Heart left ventricle (tissue), 16 donors: ENCODE measurements at regions not wholly inside any gene's neighbourhood (a gene's known extent, or its start where the extent isn't known, plus 50 kb on each side); places are given as distances from the start of the nearest gene placed in this dataset.

Experiments used
- ATAC-seq, 4 donors: fragments of 200-7000 bp; cut with Tn5 transposase; one replicate each; pipeline ENCODE4 v1.9.1; 2020 to 2022; ENCODE audit warnings: moderate library complexity in 4 of 4, mild to moderate bottlenecking in 3 of 4, moderate number of reproducible peaks in 1 of 4
- DNase-seq, 5 donors: peaks; one replicate each; pipeline ENCODE4 v3.0.0-alpha.2; 2020
- H3K27ac ChIP-seq, 12 donors: fragments of 200-600 bp; sonication (generic) in 4 of 12; one replicate each; pipeline versions ENCODE4 v1.5.0 to v1.8.0; 2016 to 2022; ENCODE audit warnings: mild to moderate bottlenecking in 2 of 12
- H3K27me3 ChIP-seq, 9 donors: fragments of 200-600 bp; sonication (generic) in 2 of 9; one replicate each; pipeline versions ENCODE4 v1.5.1 to v1.8.0; 2016 to 2022; ENCODE audit warnings: mild to moderate bottlenecking in 3 of 9
- H3K36me3 ChIP-seq, 9 donors: fragments of 200-600 bp; sonication (generic) in 2 of 9; one replicate each; pipeline versions ENCODE4 v1.5.0 to v1.8.0; 2018 to 2022; ENCODE audit warnings: mild to moderate bottlenecking in 2 of 9
- H3K4me1 ChIP-seq, 12 donors: fragments of 200-600 bp; sonication (generic) in 4 of 12; one replicate each; pipeline versions ENCODE4 v1.5.0 to v1.8.0; 2016 to 2022; ENCODE audit warnings: mild to moderate bottlenecking in 3 of 12
- H3K4me3 ChIP-seq, 12 donors: fragments of 200-600 bp; sonication (generic) in 4 of 12; one replicate each; pipeline versions ENCODE4 v1.5.0 to v1.8.0; 2017 to 2022; ENCODE audit warnings: mild to moderate bottlenecking in 9 of 12, moderate library complexity in 4 of 12
- H3K9me3 ChIP-seq, 12 donors: fragments of 200-600 bp; sonication (generic) in 4 of 12; one replicate each; pipeline versions ENCODE4 v1.5.0 to v1.8.0; 2016 to 2022; ENCODE audit warnings: mild to moderate bottlenecking in 1 of 12
- CTCF ChIP-seq, 12 donors: fragments of 200-600 bp; sonication (generic) in 4 of 12; IDR thresholded peaks; one replicate each; pipeline versions ENCODE4 v1.5.0 to v1.8.0; 2018 to 2022; ENCODE audit warnings: antibody characterized with exemption in 12 of 12, mild to moderate bottlenecking in 5 of 12
- POLR2A ChIP-seq, 2 donors: fragments of 450-650 bp; IDR thresholded peaks; one replicate each; pipeline ENCODE4 v1.6.1; 2017; ENCODE audit warnings: antibody characterized with exemption in 2 of 2, mild to moderate bottlenecking in 2 of 2, moderate library complexity in 2 of 2
- WGBS, 4 donors: extraction: QIAGEN DNeasy Blood & Tissue Kit in 2 of 4; methylation state at CpG; one replicate each; pipeline versions ENCODE4 v1.1.5 to v1.1.7; 2013 to 2018; 5-methylcytosine and 5-hydroxymethylcytosine counted together
- intact Hi-C, 10 donors: fragments of 100-400 bp; cut with DNase I; formaldehyde crosslinking; loops; one replicate each; pipeline versions ENCODE4 v1.11.1 to v1.14.2; 2022
- donor health status: ischemic (EF 13 %, LVEDD 7.1; RV severe dilation, severe dysfunction).
- donor health status: healthy with polysubstance abuse.
- donor health status: DM: no; HTN: yes; CAD: no.
- donor health status: DM: no; HTN: no; CAD: no.
- donor health status: ischemic (EF 25% LVEDD 6.9; RV normal size, moderate dysfunction).
- donor health status: ischemic (EF 25% LVEDD 5.7; RV mildly dilated, moderate dysfunction).
- donor health status: healthy.
- donor health status: DM: yes; HTN: yes; CAD: no.
- donor health status: ischemic (EF 35%, LVEDD 5.7; RV mildly dilated, moderate dysfunction).
- donor health status: nonischemic (EF 11% LVEDD 7.7; RV severe dilation, severe dysfunction).
- donor health status: DM: yes; HTN: yes; CAD: no.
- donor health status: PGD.
- donor health status: ischemic (EF 29% LVEDD 5.4; RV normal size, mild dysfunction).
- donor health status: nonischemic (EF 23%, LVEDD 6.1; RV moderate dilation, normal function).

GRCh38 chr18:34631093-34631966 is 78.8 kb upstream of the DTNA start:
- WGBS, 4 donors: 94 to 96% (median 95%) methylated on average over 4 of the region's 4 CpGs
- H3K4me1 ChIP-seq: peaks cover 0 to 15% (median 0%) of the 10 kb centered on the region in 12 donors
- ATAC-seq: no peak
- no peak for TF ChIP-seq CTCF (IDR thresholded peaks at IDR 0.05)
- no peak for TF ChIP-seq POLR2A (IDR thresholded peaks at IDR 0.05)
- no peaks in the 10 kb centered on the region for H3K27me3 ChIP-seq
- H3K9me3 ChIP-seq: no peaks in the 10 kb centered on the region
- no peaks in the 10 kb centered on the region for H3K36me3 ChIP-seq
- no peak for DNase-seq
- H3K4me3 ChIP-seq: no peak overlapping the region
- intact Hi-C loops: loop anchor here in 1 of 10 donors (10.0 kb wide), 1 partner anchor 137 kb away; no protein-coding TSS in a partner anchor
- H3K27ac ChIP-seq: no peak overlapping the region

GRCh38 chr18:34632321-34632720 is 77.8 kb upstream of the DTNA start:
- Histone ChIP-seq H3K4me3 (no peak overlapping the region), H3K27ac (no peak overlapping the region), H3K4me1 (peaks cover 0 to 20% (median 3%) of the 10 kb centered on the region in 12 donors), H3K9me3 (no peaks in the 10 kb centered on the region), H3K27me3 (no peaks in the 10 kb centered on the region), H3K36me3 (no peaks in the 10 kb centered on the region)
- TF ChIP-seq POLR2A (IDR thresholded peaks at IDR 0.05): no peak
- TF ChIP-seq CTCF (IDR thresholded peaks at IDR 0.05): no peak
- DNase-seq (no peak), ATAC-seq (peak in 1 of 4 donors; percentile 41)
- intact Hi-C loops: loop anchor here in 1 of 10 donors (10.0 kb wide), 1 partner anchor 138 kb away; no protein-coding TSS in a partner anchor
- 39 to 51% (median 44%) methylated on average over 3 of the region's 3 CpGs for WGBS, 4 donors

GRCh38 chr18:34633368-34633767 is 76.7 kb upstream of the DTNA start:
- Histone ChIP-seq H3K36me3 (no peaks in the 10 kb centered on the region), H3K27me3 (no peaks in the 10 kb centered on the region), H3K27ac (no peak overlapping the region), H3K4me1 (peaks cover 0 to 22% (median 3%) of the 10 kb centered on the region in 12 donors), H3K4me3 (no peak overlapping the region), H3K9me3 (no peaks in the 10 kb centered on the region)
- TF ChIP-seq POLR2A (IDR thresholded peaks at IDR 0.05): no peak
- no peak for TF ChIP-seq CTCF (IDR thresholded peaks at IDR 0.05)
- 65 to 88% (median 83%) methylated on average over 1 of the region's 1 CpG for WGBS, 4 donors
- DNase-seq (peak in 1 of 5 donors; percentile 17), ATAC-seq (peak in 3 of 4 donors; percentile 8 to 48 (median 30))
- intact Hi-C loops: loop anchor here in 1 of 10 donors (10.0 kb wide), 1 partner anchor 139 kb away; no protein-coding TSS in a partner anchor

- Histone ChIP-seq H3K36me3 (no peaks in the 10 kb centered on the region), H3K27me3 (no peaks in the 10 kb centered on the region), H3K27ac (no peak overlapping the region), H3K9me3 (no peaks in the 10 kb centered on the region), H3K4me3 (no peak overlapping the region), H3K4me1 (peaks cover 0 to 35% (median 5%) of the 10 kb centered on the region in 12 donors)
- WGBS, 4 donors: 55 to 63% (median 58%) methylated on average over 3 of the region's 3 CpGs
- ATAC-seq (peak in 1 of 4 donors; percentile 43), DNase-seq (no peak)
- intact Hi-C loops: loop anchor here in 1 of 10 donors (10.0 kb wide), 1 partner anchor 142 kb away; no protein-coding TSS in a partner anchor
- TF ChIP-seq CTCF (IDR thresholded peaks at IDR 0.05) (no peak), POLR2A (IDR thresholded peaks at IDR 0.05) (no peak)
These were observed 72.8 kb upstream of the DTNA start for GRCh38 chr18:34637094-34637801.
